ENCODE measurements at regions not wholly inside any gene's neighbourhood (a gene's known extent, or its start where the extent isn't known, plus 50 kb on each side); places are given as distances from the start of the nearest gene placed in this dataset.

GRCh38 chr10:8248868-8249267 lies 194.4 kb downstream of the GATA3 start:
- TF ChIP-seq EZH2 (IDR thresholded peaks at IDR 0.05), result no peak
- TF ChIP-seq CTCF (IDR thresholded peaks at IDR 0.05), result no peak
- no peak for TF ChIP-seq EZH2phosphoT487 (IDR thresholded peaks at IDR 0.05)
- H2AFZ ChIP-seq (replicated peaks), result no peak overlapping the region
- no peak overlapping the region for H3K9ac ChIP-seq
- Mint-ChIP-seq H3K36me3 (no peaks in the 10 kb centered on the region), H3K9me3 (no peaks in the 10 kb centered on the region), H3K27me3 (ENCODE audit: insufficient read depth, low read depth) (peaks cover 3% of the 10 kb centered on the region), H3K4me3 (no peak overlapping the region), H3K4me1 (no peaks in the 10 kb centered on the region), H3K27ac (no peak overlapping the region)
- no peaks in the 10 kb centered on the region for H3K9me3 ChIP-seq (ENCODE audit: low read depth)
- H3K4me3 ChIP-seq, result no peak overlapping the region
- no peaks in the 10 kb centered on the region for H3K36me3 ChIP-seq
- no peaks in the 10 kb centered on the region for H3K4me1 ChIP-seq
- DNase-seq (ENCODE audit: low spot score), result no peak
- H3K4me2 ChIP-seq, result no peak overlapping the region
- no peaks in the 10 kb centered on the region for H3F3A ChIP-seq (ENCODE audit: low read depth)
- no peaks in the 10 kb centered on the region for H4K20me1 ChIP-seq (ENCODE audit: low read depth)
- H3K27ac ChIP-seq, result no peak overlapping the region
- no peaks in the 10 kb centered on the region for H3K79me2 ChIP-seq (ENCODE audit: low read depth)
- H3K27me3 ChIP-seq, result no peaks in the 10 kb centered on the region

- no peak overlapping the region for H3K4me3 Mint-ChIP-seq
- DNase-seq (ENCODE audit: low spot score), result no peak
- Histone ChIP-seq H3K4me2 (no peak overlapping the region), H2AFZ (replicated peaks) (no peak overlapping the region), H3K4me3 (no peak overlapping the region), H3K9ac (no peak overlapping the region), H4K20me1 (ENCODE audit: low read depth) (no peaks in the 10 kb centered on the region), H3K27ac (no peak overlapping the region), H3K27me3 (no peaks in the 10 kb centered on the region), H3K79me2 (ENCODE audit: low read depth) (no peaks in the 10 kb centered on the region), H3K4me1 (no peaks in the 10 kb centered on the region), H3K36me3 (no peaks in the 10 kb centered on the region), H3K9me3 (ENCODE audit: low read depth) (no peaks in the 10 kb centered on the region), H3F3A (ENCODE audit: low read depth) (no peaks in the 10 kb centered on the region)
- H3K27me3 Mint-ChIP-seq (ENCODE audit: insufficient read depth, low read depth), result peaks cover 10% of the 10 kb centered on the region
- no peak overlapping the region for H3K27ac Mint-ChIP-seq
- H3K9me3 Mint-ChIP-seq, result no peaks in the 10 kb centered on the region
- H3K4me1 Mint-ChIP-seq, result no peaks in the 10 kb centered on the region
- no peak for TF ChIP-seq EZH2phosphoT487 (IDR thresholded peaks at IDR 0.05)
- TF ChIP-seq CTCF (IDR thresholded peaks at IDR 0.05), result no peak
- TF ChIP-seq EZH2 (IDR thresholded peaks at IDR 0.05), result no peak
- H3K36me3 Mint-ChIP-seq, result no peaks in the 10 kb centered on the region
These were observed 199.9 kb downstream of the GATA3 start for GRCh38 chr10:8254350-8254749.

- H4K20me1 ChIP-seq (ENCODE audit: low read depth), result no peaks in the 10 kb centered on the region
- no peaks in the 10 kb centered on the region for H3K4me1 Mint-ChIP-seq
- H3K27me3 ChIP-seq, result no peaks in the 10 kb centered on the region
- no peaks in the 10 kb centered on the region for H3K9me3 Mint-ChIP-seq
- no peaks in the 10 kb centered on the region for H3F3A ChIP-seq (ENCODE audit: low read depth)
- no peak for DNase-seq (ENCODE audit: low spot score)
- H3K9me3 ChIP-seq (ENCODE audit: low read depth), result no peaks in the 10 kb centered on the region
- TF ChIP-seq EZH2phosphoT487 (IDR thresholded peaks at IDR 0.05) (no peak), EZH2 (IDR thresholded peaks at IDR 0.05) (no peak), CTCF (IDR thresholded peaks at IDR 0.05) (no peak)
- no peaks in the 10 kb centered on the region for H3K36me3 ChIP-seq
- H2AFZ ChIP-seq (replicated peaks), result no peak overlapping the region
- no peaks in the 10 kb centered on the region for H3K79me2 ChIP-seq (ENCODE audit: low read depth)
- H3K27me3 Mint-ChIP-seq (ENCODE audit: insufficient read depth, low read depth), result peaks cover 12% of the 10 kb centered on the region
- H3K27ac Mint-ChIP-seq, result no peak overlapping the region
- H3K9ac ChIP-seq, result no peak overlapping the region
- H3K4me1 ChIP-seq, result no peaks in the 10 kb centered on the region
- H3K36me3 Mint-ChIP-seq, result no peaks in the 10 kb centered on the region
- H3K4me2 ChIP-seq, result no peak overlapping the region
- H3K4me3 Mint-ChIP-seq, result no peak overlapping the region
- H3K27ac ChIP-seq, result no peak overlapping the region
- no peak overlapping the region for H3K4me3 ChIP-seq
These were observed 200.8 kb downstream of the GATA3 start for GRCh38 chr10:8255301-8255700.

GRCh38 chr10:8260645-8261044 lies 206.2 kb downstream of the GATA3 start:
- H3K27ac ChIP-seq, result no peak overlapping the region
- H4K20me1 ChIP-seq (ENCODE audit: low read depth), result no peaks in the 10 kb centered on the region
- Mint-ChIP-seq H3K27ac (no peak overlapping the region), H3K36me3 (no peaks in the 10 kb centered on the region), H3K4me1 (no peaks in the 10 kb centered on the region), H3K9me3 (no peaks in the 10 kb centered on the region), H3K4me3 (no peak overlapping the region), H3K27me3 (ENCODE audit: insufficient read depth, low read depth) (peaks cover 6% of the 10 kb centered on the region)
- no peaks in the 10 kb centered on the region for H3K9me3 ChIP-seq (ENCODE audit: low read depth)
- H3K4me3 ChIP-seq, result no peak overlapping the region
- H3K79me2 ChIP-seq (ENCODE audit: low read depth), result no peaks in the 10 kb centered on the region
- H3F3A ChIP-seq (ENCODE audit: low read depth), result no peaks in the 10 kb centered on the region
- H3K4me2 ChIP-seq, result no peak overlapping the region
- TF ChIP-seq CTCF (IDR thresholded peaks at IDR 0.05) (no peak), EZH2phosphoT487 (IDR thresholded peaks at IDR 0.05) (no peak), EZH2 (IDR thresholded peaks at IDR 0.05) (no peak)
- H3K4me1 ChIP-seq, result no peaks in the 10 kb centered on the region
- H3K36me3 ChIP-seq, result no peaks in the 10 kb centered on the region
- DNase-seq (ENCODE audit: low spot score), result no peak
- no peaks in the 10 kb centered on the region for H3K27me3 ChIP-seq
- no peak overlapping the region for H3K9ac ChIP-seq
- H2AFZ ChIP-seq (replicated peaks), result no peak overlapping the region

All from neural progenitor cell (in vitro differentiated cells).